ENCODE measurements at regions not wholly inside any gene's neighbourhood (a gene's known extent, or its start where the extent isn't known, plus 50 kb on each side); places are given as distances from the start of the nearest gene placed in this dataset.

GRCh38 chr20:43857127-43857526, 57.5 kb upstream of the TOX2 start:
- no peaks in the 10 kb centered on the region for H3K9me3 Mint-ChIP-seq (ENCODE audit: low read depth)
- no peak for TF ChIP-seq CTCF (IDR thresholded peaks at IDR 0.05; ENCODE audit: unreplicated experiment)
- peaks cover 6% of the 10 kb centered on the region for H3K27me3 Mint-ChIP-seq
- no peak for DNase-seq (ENCODE audit: low spot score, unreplicated experiment)
- H3K4me3 Mint-ChIP-seq (ENCODE audit: low read depth) = no peak overlapping the region
- no peaks in the 10 kb centered on the region for H3K4me1 Mint-ChIP-seq (ENCODE audit: low read depth)
- H3K36me3 Mint-ChIP-seq (ENCODE audit: insufficient read depth) = no peaks in the 10 kb centered on the region
- H3K27ac Mint-ChIP-seq = no peak overlapping the region

- Mint-ChIP-seq H3K4me3 (ENCODE audit: low read depth) (no peak overlapping the region), H3K27ac (no peak overlapping the region), H3K9me3 (ENCODE audit: low read depth) (no peaks in the 10 kb centered on the region), H3K4me1 (ENCODE audit: low read depth) (no peaks in the 10 kb centered on the region), H3K36me3 (ENCODE audit: insufficient read depth) (no peaks in the 10 kb centered on the region), H3K27me3 (peaks cover 6% of the 10 kb centered on the region)
- no peak for TF ChIP-seq CTCF (IDR thresholded peaks at IDR 0.05; ENCODE audit: unreplicated experiment)
- DNase-seq (ENCODE audit: low spot score, unreplicated experiment) = no peak
These were observed 58.8 kb upstream of the TOX2 start for GRCh38 chr20:43855803-43856202.

- no peak for TF ChIP-seq CTCF (IDR thresholded peaks at IDR 0.05; ENCODE audit: unreplicated experiment)
- Mint-ChIP-seq H3K27me3 (peaks cover 6% of the 10 kb centered on the region), H3K4me3 (ENCODE audit: low read depth) (no peak overlapping the region), H3K27ac (no peak overlapping the region), H3K9me3 (ENCODE audit: low read depth) (no peaks in the 10 kb centered on the region), H3K36me3 (ENCODE audit: insufficient read depth) (no peaks in the 10 kb centered on the region), H3K4me1 (ENCODE audit: low read depth) (peaks cover 1% of the 10 kb centered on the region)
- DNase-seq (ENCODE audit: low spot score, unreplicated experiment) = no peak
These were observed 60.7 kb upstream of the TOX2 start for GRCh38 chr20:43853918-43854317.

- H3K4me3 Mint-ChIP-seq (ENCODE audit: low read depth) = no peak overlapping the region
- H3K9me3 Mint-ChIP-seq (ENCODE audit: low read depth) = no peaks in the 10 kb centered on the region
- no peak overlapping the region for H3K27ac Mint-ChIP-seq
- no peak for TF ChIP-seq CTCF (IDR thresholded peaks at IDR 0.05; ENCODE audit: unreplicated experiment)
- peaks cover 6% of the 10 kb centered on the region for H3K27me3 Mint-ChIP-seq
- H3K36me3 Mint-ChIP-seq (ENCODE audit: insufficient read depth) = no peaks in the 10 kb centered on the region
- no peak for DNase-seq (ENCODE audit: low spot score, unreplicated experiment)
- peaks cover 1% of the 10 kb centered on the region for H3K4me1 Mint-ChIP-seq (ENCODE audit: low read depth)
These were observed 61.4 kb upstream of the TOX2 start for GRCh38 chr20:43853174-43853803.

- H3K9me3 Mint-ChIP-seq (ENCODE audit: low read depth) = no peaks in the 10 kb centered on the region
- no peak overlapping the region for H3K4me3 Mint-ChIP-seq (ENCODE audit: low read depth)
- no peaks in the 10 kb centered on the region for H3K36me3 Mint-ChIP-seq (ENCODE audit: insufficient read depth)
- H3K4me1 Mint-ChIP-seq (ENCODE audit: low read depth) = peaks cover 1% of the 10 kb centered on the region
- no peak for TF ChIP-seq CTCF (IDR thresholded peaks at IDR 0.05; ENCODE audit: unreplicated experiment)
- DNase-seq (ENCODE audit: low spot score, unreplicated experiment) = no peak
- H3K27me3 Mint-ChIP-seq = no peaks in the 10 kb centered on the region
- no peak overlapping the region for H3K27ac Mint-ChIP-seq
These were observed 65.0 kb upstream of the TOX2 start for GRCh38 chr20:43849496-43850186.
